ENCODE measurements at regions not wholly inside any gene's neighbourhood (a gene's known extent, or its start where the extent isn't known, plus 50 kb on each side); places are given as distances from the start of the nearest gene placed in this dataset.

DNA sequence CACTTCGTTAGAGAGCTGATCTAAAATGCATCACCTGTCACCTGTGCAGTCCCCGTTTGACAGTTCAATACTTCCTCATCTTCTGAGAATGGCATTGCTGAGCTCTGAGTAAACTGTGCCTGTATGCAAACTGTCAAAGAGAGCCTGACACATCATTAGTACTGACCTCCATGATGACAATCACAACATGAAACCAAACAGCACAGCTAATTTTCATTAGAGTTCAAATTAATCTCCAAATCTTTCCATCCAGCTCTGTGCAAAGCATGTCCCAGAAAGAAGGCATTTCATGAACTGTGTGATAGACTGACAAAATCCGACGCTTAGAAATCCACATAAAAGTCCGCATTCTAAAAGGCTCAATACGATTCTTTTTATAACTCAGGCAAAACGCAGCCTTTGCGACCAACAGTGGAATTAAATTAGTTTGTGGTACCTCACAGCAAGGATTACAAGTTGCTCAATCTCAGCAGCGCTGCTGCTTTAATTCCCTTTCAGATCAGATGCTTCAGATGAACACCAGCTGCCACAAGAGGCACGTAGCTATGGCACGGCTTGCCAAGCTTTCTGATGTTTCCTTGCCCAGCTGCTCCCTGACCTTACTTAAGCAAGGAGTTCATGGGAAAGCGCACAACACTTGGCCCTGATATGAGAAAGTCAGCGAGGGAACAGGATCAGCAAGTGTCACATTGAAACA is 765.5 kb upstream of the PRMT6 start:
- TF ChIP-seq, protein P1, sequence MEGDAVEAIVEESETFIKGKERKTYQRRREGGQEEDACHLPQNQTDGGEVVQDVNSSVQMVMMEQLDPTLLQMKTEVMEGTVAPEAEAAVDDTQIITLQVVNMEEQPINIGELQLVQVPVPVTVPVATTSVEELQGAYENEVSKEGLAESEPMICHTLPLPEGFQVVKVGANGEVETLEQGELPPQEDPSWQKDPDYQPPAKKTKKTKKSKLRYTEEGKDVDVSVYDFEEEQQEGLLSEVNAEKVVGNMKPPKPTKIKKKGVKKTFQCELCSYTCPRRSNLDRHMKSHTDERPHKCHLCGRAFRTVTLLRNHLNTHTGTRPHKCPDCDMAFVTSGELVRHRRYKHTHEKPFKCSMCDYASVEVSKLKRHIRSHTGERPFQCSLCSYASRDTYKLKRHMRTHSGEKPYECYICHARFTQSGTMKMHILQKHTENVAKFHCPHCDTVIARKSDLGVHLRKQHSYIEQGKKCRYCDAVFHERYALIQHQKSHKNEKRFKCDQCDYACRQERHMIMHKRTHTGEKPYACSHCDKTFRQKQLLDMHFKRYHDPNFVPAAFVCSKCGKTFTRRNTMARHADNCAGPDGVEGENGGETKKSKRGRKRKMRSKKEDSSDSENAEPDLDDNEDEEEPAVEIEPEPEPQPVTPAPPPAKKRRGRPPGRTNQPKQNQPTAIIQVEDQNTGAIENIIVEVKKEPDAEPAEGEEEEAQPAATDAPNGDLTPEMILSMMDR (IDR thresholded peaks at IDR 0.05): no peak
- TF ChIP-seq EZH2 (IDR thresholded peaks at IDR 0.05): no peak
